22Rv1 (cell line): ENCODE measurements at regions not wholly inside any gene's neighbourhood (a gene's known extent, or its start where the extent isn't known, plus 50 kb on each side); places are given as distances from the start of the nearest gene placed in this dataset.

Source experiments
- H3K27ac ChIP-seq: fragments of 450-650 bp; 2 replicates; pipeline ENCODE4 v1.5.1; 2017
- ZFX ChIP-seq: fragments of 450-650 bp; IDR thresholded peaks from 2 replicates; pipeline ENCODE4 v1.6.1; 2017; ENCODE audit warnings: antibody characterized with exemption, borderline replicate concordance
- TF ChIP-seq, protein P1 (sequence below): fragments of 450-650 bp; IDR thresholded peaks from 2 replicates; pipeline ENCODE4 v1.5.1; 2017; ENCODE audit warnings: mild to moderate bottlenecking

DNA sequence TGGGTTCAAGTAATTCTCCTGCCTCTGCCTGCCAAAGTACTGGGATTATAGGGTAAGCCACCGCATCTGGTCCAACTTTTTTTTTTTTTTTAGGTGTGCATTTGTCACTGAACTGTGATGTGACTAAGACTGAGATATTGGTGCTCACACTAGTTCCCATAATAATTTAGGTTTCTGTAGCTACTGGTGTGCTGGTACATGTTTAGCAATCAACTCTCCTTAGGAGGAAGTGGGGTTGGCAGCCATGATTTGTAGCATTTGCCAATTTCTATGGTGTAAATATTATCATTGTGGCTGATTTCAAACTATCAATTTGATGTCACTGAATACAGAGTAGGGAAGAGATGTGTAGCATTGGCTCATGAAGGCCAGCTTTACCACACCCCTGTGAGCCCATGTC is 372.7 kb downstream of the EDEM1 start:
- H3K27ac ChIP-seq, result no peak overlapping the region
- TF ChIP-seq ZFX, result no peak
- TF ChIP-seq, protein P1, sequence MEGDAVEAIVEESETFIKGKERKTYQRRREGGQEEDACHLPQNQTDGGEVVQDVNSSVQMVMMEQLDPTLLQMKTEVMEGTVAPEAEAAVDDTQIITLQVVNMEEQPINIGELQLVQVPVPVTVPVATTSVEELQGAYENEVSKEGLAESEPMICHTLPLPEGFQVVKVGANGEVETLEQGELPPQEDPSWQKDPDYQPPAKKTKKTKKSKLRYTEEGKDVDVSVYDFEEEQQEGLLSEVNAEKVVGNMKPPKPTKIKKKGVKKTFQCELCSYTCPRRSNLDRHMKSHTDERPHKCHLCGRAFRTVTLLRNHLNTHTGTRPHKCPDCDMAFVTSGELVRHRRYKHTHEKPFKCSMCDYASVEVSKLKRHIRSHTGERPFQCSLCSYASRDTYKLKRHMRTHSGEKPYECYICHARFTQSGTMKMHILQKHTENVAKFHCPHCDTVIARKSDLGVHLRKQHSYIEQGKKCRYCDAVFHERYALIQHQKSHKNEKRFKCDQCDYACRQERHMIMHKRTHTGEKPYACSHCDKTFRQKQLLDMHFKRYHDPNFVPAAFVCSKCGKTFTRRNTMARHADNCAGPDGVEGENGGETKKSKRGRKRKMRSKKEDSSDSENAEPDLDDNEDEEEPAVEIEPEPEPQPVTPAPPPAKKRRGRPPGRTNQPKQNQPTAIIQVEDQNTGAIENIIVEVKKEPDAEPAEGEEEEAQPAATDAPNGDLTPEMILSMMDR, result no peak

DNA sequence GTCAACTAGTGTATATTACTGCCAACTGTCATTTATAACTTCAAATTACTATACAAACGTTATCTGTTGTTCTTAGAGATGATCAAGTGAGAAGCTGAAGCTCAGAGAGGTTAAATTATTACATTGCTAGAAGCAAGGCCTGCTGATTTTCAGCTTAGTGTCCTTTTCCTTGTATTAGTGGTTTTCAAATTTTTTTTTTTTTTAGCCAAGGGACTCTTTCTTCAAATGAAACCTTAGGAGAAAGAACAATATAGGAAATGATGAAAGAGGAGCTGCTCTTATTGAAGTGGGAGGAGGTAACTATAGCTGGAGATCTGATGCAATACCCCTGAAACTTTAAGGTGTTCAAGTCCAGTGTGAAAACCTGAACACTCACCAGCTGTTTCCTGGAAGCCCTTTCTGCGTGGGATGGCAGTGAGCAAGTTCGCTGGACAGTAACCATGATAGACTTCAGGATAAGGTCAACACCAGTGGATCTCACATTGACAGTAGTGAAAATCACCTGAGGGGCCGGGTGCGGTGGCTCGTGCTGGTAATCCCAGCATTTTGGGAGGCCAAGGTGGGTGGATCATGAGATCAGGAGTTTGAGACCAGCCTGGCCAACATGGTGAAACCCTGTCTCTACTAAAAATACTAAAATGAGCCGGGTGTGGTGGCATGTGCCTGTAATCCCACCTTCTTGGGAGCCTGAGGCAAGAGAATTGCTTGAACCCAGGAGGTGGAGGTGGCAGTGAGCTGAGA is 376.2 kb downstream of the EDEM1 start:
- TF ChIP-seq ZFX, result no peak
- TF ChIP-seq, protein P1, result no peak

DNA sequence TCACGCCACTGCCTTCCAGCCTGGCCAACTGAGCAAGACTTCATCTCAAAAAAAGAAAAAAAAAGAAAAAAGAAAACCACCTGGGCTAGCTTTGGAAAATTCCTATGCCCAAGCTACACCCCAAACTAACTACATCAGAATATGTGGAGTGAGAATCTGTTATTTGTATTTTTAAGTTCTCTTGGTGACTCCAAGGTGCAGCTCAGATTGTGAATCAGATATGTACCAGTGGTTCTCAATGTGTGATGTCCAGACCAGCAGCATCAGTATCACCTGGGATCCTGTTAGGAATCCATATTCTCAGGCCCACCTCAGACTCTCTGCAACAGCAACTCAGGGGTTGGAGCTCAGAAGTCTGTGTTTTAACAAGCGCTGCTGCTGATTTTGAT is 376.8 kb downstream of the EDEM1 start:
- H3K27ac ChIP-seq, result no peak overlapping the region
- TF ChIP-seq, protein P1, result no peak
- no peak for TF ChIP-seq ZFX

More for the DNA sequence above, 376.2 kb downstream of the EDEM1 start:
- H3K27ac ChIP-seq, result no peak overlapping the region

DNA sequence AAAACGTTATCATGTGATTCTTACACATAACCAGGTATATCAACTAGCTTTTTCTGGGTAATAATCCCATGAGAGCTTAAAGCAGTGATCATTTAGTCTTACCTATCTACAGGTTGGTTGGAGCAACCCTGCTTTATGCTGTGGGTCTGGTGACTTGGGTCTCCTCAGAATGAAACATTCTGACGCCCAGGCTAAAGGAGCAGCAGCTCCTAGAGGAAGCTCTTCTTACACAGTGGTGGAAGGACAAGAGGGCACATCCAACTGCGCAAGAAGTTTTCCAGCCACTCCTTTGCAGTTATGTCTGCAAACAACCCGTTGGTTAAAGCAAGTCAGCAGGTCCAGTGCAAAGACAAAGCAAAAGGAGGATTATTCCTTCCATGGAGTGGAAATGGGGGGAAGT is 377.5 kb downstream of the EDEM1 start:
- no peak overlapping the region for H3K27ac ChIP-seq
- TF ChIP-seq, protein P1, result no peak
- no peak for TF ChIP-seq ZFX

DNA sequence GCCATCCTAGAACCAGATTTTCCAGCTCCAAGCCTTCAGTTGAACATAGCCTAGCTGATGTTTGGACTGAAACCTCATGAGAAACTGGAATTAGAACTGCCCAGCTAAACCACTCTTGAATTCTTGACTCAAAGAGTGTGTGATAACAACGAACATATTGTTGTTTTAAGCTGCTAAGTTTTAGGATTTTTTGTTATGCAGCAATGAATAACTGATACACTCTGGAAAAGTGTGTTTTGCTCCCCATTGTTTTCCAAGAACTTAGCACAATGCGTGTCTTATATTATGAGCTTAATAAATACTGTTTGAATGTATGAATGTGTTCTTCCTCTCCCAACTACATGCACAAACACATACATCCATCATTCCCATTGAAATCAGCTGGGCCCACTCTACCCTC is 379.6 kb downstream of the EDEM1 start:
- no peak for TF ChIP-seq ZFX
- TF ChIP-seq, protein P1, result no peak
- H3K27ac ChIP-seq, result no peak overlapping the region

DNA sequence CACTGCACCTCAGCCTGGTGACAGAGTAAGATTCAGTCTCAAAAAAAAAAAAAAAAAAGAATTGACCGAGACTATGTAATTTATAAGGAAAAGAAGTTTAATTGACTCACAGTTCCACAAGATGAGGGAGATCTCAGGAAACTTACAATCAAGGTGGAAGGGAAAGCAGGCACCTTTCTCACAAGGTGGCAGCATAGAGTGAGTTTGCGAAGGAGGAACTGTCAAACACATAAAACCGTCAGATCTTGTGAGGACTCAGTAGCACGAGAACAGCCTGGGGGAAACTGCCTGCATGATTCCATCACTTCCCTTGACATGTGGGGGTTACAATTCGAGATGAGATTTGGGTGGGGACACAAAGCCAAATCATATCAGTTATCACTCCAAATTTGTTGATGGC is 380.9 kb downstream of the EDEM1 start:
- TF ChIP-seq, protein P1, result peak; percentile 71
- no peak for TF ChIP-seq ZFX

DNA sequence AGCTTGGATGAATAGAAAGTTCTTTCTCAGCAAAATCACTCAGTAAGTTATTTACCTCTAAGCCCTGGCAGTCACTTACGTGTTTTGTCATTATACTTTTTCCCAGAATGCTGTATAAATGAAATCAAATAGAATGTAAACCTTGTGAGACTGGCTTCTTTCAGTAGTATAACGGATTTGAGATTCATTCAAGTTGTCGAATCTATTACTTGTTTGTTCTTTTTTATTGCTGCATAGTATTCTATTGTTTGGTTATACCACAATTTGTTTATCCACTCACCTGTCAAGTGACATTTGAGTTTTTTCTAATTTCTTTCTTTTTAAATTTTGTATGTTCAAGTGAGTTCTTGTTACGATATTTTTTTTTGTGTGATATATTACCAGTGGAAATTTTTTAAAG is 381.6 kb downstream of the EDEM1 start:
- H3K27ac ChIP-seq, result no peak overlapping the region
- TF ChIP-seq, protein P1, result no peak
- no peak for TF ChIP-seq ZFX

More for the DNA sequence above, 380.9 kb downstream of the EDEM1 start:
- H3K27ac ChIP-seq, result no peak overlapping the region
